Omental fat pad (tissue), 3 donors: ENCODE measurements at regions not wholly inside any gene's neighbourhood (a gene's known extent, or its start where the extent isn't known, plus 50 kb on each side); places are given as distances from the start of the nearest gene placed in this dataset.

Experiments used
- ATAC-seq: fragments of 150-250 bp; one replicate; pipeline ENCODE4 v1.9.1; 2016; ENCODE audit warnings: mild to moderate bottlenecking, moderate library complexity; ENCODE audit not compliant: low FRiP score
- DNase-seq: peaks from one replicate; pipeline ENCODE4 v3.0.0-alpha.2; 2019; ENCODE audit warnings: low spot score
- TF ChIP-seq, protein P1 (sequence below), 3 donors: fragments of 450-650 bp; IDR thresholded peaks; one replicate each; pipeline ENCODE4 v1.5.1; 2016 to 2017; ENCODE audit warnings: antibody characterized with exemption in 3 of 3, mild to moderate bottlenecking in 3 of 3, moderate library complexity in 2 of 3

GRCh38 chr11:103744496-103745153, 291.8 kb upstream of the DDI1 start:
- ATAC-seq, result no peak
- TF ChIP-seq, protein P1, sequence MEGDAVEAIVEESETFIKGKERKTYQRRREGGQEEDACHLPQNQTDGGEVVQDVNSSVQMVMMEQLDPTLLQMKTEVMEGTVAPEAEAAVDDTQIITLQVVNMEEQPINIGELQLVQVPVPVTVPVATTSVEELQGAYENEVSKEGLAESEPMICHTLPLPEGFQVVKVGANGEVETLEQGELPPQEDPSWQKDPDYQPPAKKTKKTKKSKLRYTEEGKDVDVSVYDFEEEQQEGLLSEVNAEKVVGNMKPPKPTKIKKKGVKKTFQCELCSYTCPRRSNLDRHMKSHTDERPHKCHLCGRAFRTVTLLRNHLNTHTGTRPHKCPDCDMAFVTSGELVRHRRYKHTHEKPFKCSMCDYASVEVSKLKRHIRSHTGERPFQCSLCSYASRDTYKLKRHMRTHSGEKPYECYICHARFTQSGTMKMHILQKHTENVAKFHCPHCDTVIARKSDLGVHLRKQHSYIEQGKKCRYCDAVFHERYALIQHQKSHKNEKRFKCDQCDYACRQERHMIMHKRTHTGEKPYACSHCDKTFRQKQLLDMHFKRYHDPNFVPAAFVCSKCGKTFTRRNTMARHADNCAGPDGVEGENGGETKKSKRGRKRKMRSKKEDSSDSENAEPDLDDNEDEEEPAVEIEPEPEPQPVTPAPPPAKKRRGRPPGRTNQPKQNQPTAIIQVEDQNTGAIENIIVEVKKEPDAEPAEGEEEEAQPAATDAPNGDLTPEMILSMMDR (IDR thresholded peaks at IDR 0.05), result no peak

GRCh38 chr11:103749158-103749557, 287.3 kb upstream of the DDI1 start:
- TF ChIP-seq, protein P1 (IDR thresholded peaks at IDR 0.05), result no peak
- DNase-seq (no peak), ATAC-seq (no peak)

More at GRCh38 chr11:103744496-103745153, 291.8 kb upstream of the DDI1 start:
- DNase-seq, result no peak

- TF ChIP-seq, protein P1 (IDR thresholded peaks at IDR 0.05), result no peak
- no peak for DNase-seq
- ATAC-seq, result no peak
Measured at GRCh38 chr11:103768816-103769215, 267.6 kb upstream of the DDI1 start.

DNA sequence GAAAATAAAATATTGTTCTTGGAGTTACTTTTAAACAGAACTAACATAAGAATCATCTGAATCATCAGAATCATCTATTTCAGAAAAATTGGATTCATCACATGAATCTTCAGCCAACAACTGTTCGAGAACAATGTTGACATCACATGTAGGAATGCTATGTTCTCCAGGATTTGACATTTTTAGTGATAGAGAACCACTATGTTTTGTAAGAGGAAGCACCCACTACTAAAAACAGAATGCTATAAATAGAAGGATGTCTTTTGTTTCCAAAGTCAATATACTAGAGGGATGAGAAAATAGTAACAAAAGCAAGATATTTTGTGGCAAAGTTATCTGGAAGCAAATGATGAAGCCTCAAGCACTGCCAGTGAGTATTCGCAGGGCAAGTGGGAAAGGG, 263.4 kb upstream of the DDI1 start:
- ATAC-seq (peak; percentile 77), DNase-seq (no peak)
- TF ChIP-seq, protein P1 (IDR thresholded peaks at IDR 0.05), result no peak

DNA sequence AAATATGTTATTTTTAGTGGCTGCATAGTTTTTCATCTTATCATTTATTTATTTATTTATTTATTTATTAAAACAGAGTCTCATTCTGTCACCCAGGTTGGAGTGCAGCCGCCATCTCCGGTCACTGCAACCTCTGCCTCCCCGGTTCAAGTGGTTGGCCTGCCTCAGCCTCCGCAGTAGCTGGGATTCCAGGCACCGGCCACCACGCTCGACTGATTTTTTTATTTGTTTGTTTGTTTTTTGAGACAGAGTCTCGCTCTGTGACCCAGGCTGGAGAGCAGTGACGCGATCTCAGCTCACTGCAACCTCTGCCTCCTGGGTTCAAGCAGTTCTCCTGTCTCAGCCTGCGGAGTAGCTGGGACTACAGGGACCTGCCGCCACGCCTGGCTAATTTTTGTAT, 262.9 kb upstream of the DDI1 start:
- no peak for ATAC-seq
- TF ChIP-seq, protein P1 (IDR thresholded peaks at IDR 0.05), result no peak
- DNase-seq, result no peak

DNA sequence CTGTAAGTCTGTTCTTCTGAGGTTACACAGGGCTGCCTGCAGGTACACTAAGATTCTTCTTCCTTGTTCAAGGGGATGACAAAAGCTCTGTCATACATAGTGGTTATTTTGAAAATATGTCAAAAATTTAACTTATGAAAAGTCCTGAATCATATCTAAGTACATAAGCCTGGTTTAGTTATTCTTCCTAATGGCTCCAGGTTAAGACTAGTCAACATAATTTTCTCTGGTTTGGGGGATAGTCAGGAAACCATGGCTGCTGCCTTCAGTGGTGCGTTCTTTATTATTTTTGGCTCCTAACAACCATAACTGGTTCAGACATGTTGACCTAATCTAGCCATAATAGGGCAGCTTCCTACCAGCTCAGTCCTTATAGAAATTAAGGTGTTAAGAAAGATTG, 257.4 kb upstream of the DDI1 start:
- DNase-seq (no peak), ATAC-seq (no peak)
- TF ChIP-seq, protein P1 (IDR thresholded peaks at IDR 0.05), result no peak

- no peak for ATAC-seq
- DNase-seq, result no peak
- TF ChIP-seq, protein P1 (IDR thresholded peaks at IDR 0.05), result no peak
Measured at GRCh38 chr11:103789952-103790351, 246.5 kb upstream of the DDI1 start.
